H9 (cell line): ENCODE measurements at regions not wholly inside any gene's neighbourhood (a gene's known extent, or its start where the extent isn't known, plus 50 kb on each side); places are given as distances from the start of the nearest gene placed in this dataset.

Source experiments
- DNase-seq: peaks from one replicate; pipeline ENCODE4 v3.0.0-alpha.2; 2017
- H2AFZ ChIP-seq: one replicate; pipeline ENCODE4 v1.6.1; 2013; ENCODE audit warnings: mild to moderate bottlenecking, low read length, control low read depth, moderate library complexity
- H2AK5ac ChIP-seq: 2 replicates; pipeline ENCODE4 v1.6.1; 2013; ENCODE audit warnings: low read length, control low read depth, mixed read lengths; ENCODE audit not compliant: insufficient read length
- H2BK120ac ChIP-seq: one replicate; pipeline ENCODE4 v1.6.1; 2013; ENCODE audit warnings: low read depth, mild to moderate bottlenecking, low read length, control low read depth, inconsistent platforms; ENCODE audit not compliant: poor library complexity, severe bottlenecking
- H2BK12ac ChIP-seq: 2 replicates; pipeline ENCODE4 v1.6.1; 2013; ENCODE audit warnings: low read length, control low read depth, mixed read lengths, low read depth; ENCODE audit not compliant: insufficient read length
- H2BK15ac ChIP-seq: 2 replicates; pipeline ENCODE4 v1.6.1; 2013; ENCODE audit warnings: low read depth, low read length, control low read depth
- H2BK20ac ChIP-seq: one replicate; pipeline ENCODE4 v1.6.1; 2013; ENCODE audit warnings: low read depth, mild to moderate bottlenecking, low read length, control low read depth, inconsistent platforms; ENCODE audit not compliant: poor library complexity, severe bottlenecking
- H2BK5ac ChIP-seq: 2 replicates; pipeline ENCODE4 v1.6.1; 2013; ENCODE audit warnings: low read length, control low read depth, mixed read lengths; ENCODE audit not compliant: insufficient read length
- H3K14ac ChIP-seq: 2 replicates; pipeline ENCODE4 v1.6.1; 2013; ENCODE audit warnings: low read length, control low read depth; ENCODE audit not compliant: insufficient read depth
- H3K18ac ChIP-seq: 2 replicates; pipeline ENCODE4 v1.6.1; 2013; ENCODE audit warnings: low read depth, mild to moderate bottlenecking, mixed read lengths, low read length, control low read depth; ENCODE audit not compliant: insufficient read length
- H3K23ac ChIP-seq: 2 replicates; pipeline ENCODE4 v1.6.1; 2013; ENCODE audit warnings: low read length, control low read depth, mixed read lengths, low read depth; ENCODE audit not compliant: insufficient read length
- H3K23me2 ChIP-seq: 2 replicates; pipeline ENCODE4 v1.6.1; 2013; ENCODE audit warnings: low read depth, mild to moderate bottlenecking, mixed read lengths, low read length, control low read depth; ENCODE audit not compliant: insufficient read length, poor library complexity, severe bottlenecking
- H3K27ac ChIP-seq: 2 replicates; pipeline ENCODE4 v1.5.1; 2013; ENCODE audit warnings: low read length, control low read depth, mixed read lengths, low read depth; ENCODE audit not compliant: insufficient read length
- H3K27me3 ChIP-seq: 2 replicates; pipeline ENCODE4 v1.6.1; 2013; ENCODE audit warnings: low read length, control low read depth, inconsistent platforms; ENCODE audit not compliant: insufficient read depth
- H3K4ac ChIP-seq: 2 replicates; pipeline ENCODE4 v1.6.1; 2013; ENCODE audit warnings: low read depth, mild to moderate bottlenecking, control low read depth, inconsistent platforms, low read length, moderate library complexity
- H3K4me1 ChIP-seq: 2 replicates; pipeline ENCODE4 v1.6.1; 2013; ENCODE audit warnings: low read length, control low read depth, inconsistent platforms; ENCODE audit not compliant: insufficient read depth
- H3K4me2 ChIP-seq: 2 replicates; pipeline ENCODE4 v1.6.1; 2013; ENCODE audit warnings: low read length, control low read depth, mixed read lengths; ENCODE audit not compliant: insufficient read length, insufficient read depth
- H3K56ac ChIP-seq: 2 replicates; pipeline ENCODE4 v1.6.1; 2013; ENCODE audit warnings: low read depth, mild to moderate bottlenecking, mixed read lengths, low read length, control low read depth; ENCODE audit not compliant: insufficient read length
- H3K79me1 ChIP-seq: 2 replicates; pipeline ENCODE4 v1.6.1; 2013; ENCODE audit warnings: low read depth, mild to moderate bottlenecking, moderate library complexity, low read length, control low read depth, inconsistent platforms; ENCODE audit not compliant: insufficient read depth, poor library complexity, severe bottlenecking
- H3K79me2 ChIP-seq: 2 replicates; pipeline ENCODE4 v1.6.1; 2013; ENCODE audit warnings: low read length, control low read depth, inconsistent platforms; ENCODE audit not compliant: insufficient read depth
- H3K9ac ChIP-seq: 2 replicates; pipeline ENCODE4 v1.6.1; 2013; ENCODE audit warnings: low read length, control low read depth, mixed read lengths; ENCODE audit not compliant: insufficient read length; ENCODE audit errors: extremely low read depth
- H3K9me3 ChIP-seq: one replicate; pipeline ENCODE4 v1.6.1; 2013; ENCODE audit warnings: low read depth, low read length, inconsistent platforms; ENCODE audit not compliant: control insufficient read depth
- H3T11ph ChIP-seq: one replicate; pipeline ENCODE4 v1.6.1; 2013; ENCODE audit warnings: mild to moderate bottlenecking, low read length, control low read depth, inconsistent platforms
- H4K20me1 ChIP-seq: one replicate; pipeline ENCODE4 v1.6.1; 2013; ENCODE audit not compliant: control insufficient read depth, insufficient read length, insufficient read depth
- H4K5ac ChIP-seq: 2 replicates; pipeline ENCODE4 v1.6.1; 2013; ENCODE audit warnings: low read depth, mild to moderate bottlenecking, mixed read lengths, low read length, control low read depth; ENCODE audit not compliant: insufficient read length
- H4K8ac ChIP-seq: replicated peaks from 2 replicates; pipeline ENCODE4 v1.6.1; 2013; ENCODE audit warnings: low read length, control low read depth, mixed read lengths, low read depth; ENCODE audit not compliant: insufficient read length
- H4K91ac ChIP-seq: 2 replicates; pipeline ENCODE4 v1.6.1; 2013; ENCODE audit warnings: low read depth, mild to moderate bottlenecking, moderate library complexity, mixed read lengths, low read length, control low read depth; ENCODE audit not compliant: insufficient read length
- H3K27ac Mint-ChIP-seq, 3 experiments: 2 replicates in 2 of 3; 3 replicates in 1 of 3; pipeline ENCODE4 v1.8.0; 2020 to 2021; ENCODE audit warnings: mixed read lengths in 3 of 3, mild to moderate bottlenecking in 1 of 3, moderate library complexity in 1 of 3
- H3K27me3 Mint-ChIP-seq: 2 replicates; pipeline ENCODE4 v1.8.0; 2021; ENCODE audit warnings: low read depth, mild to moderate bottlenecking, moderate library complexity, mixed read lengths
- H3K36me3 Mint-ChIP-seq, 3 experiments: 2 replicates in 2 of 3; 3 replicates in 1 of 3; pipeline ENCODE4 v1.8.0; 2020 to 2021; ENCODE audit warnings: low read depth in 3 of 3, mixed read lengths in 3 of 3; ENCODE audit not compliant: insufficient read depth in 1 of 3
- H3K4me1 Mint-ChIP-seq, 2 experiments: 2 replicates each; pipeline ENCODE4 v1.8.0; 2020; ENCODE audit warnings: mixed read lengths in 2 of 2
- H3K4me3 Mint-ChIP-seq, 2 experiments: 2 replicates in 1 of 2; 3 replicates in 1 of 2; pipeline ENCODE4 v1.8.0; 2020 to 2021; ENCODE audit warnings: mild to moderate bottlenecking in 2 of 2, mixed read lengths in 2 of 2, moderate library complexity in 1 of 2
- H3K9me3 Mint-ChIP-seq, 2 experiments: 2 replicates in 1 of 2; 3 replicates in 1 of 2; pipeline ENCODE4 v1.8.0; 2020; ENCODE audit warnings: mild to moderate bottlenecking in 2 of 2, mixed read lengths in 2 of 2, moderate library complexity in 1 of 2
- CTCF ChIP-seq: fragments of 200-600 bp; sonication (generic); conservative IDR thresholded peaks from 3 replicates; pipeline ENCODE4 v1.8.0; 2021; ENCODE audit warnings: antibody characterized with exemption, mild to moderate bottlenecking
- WGBS: extraction: QIAGEN DNeasy Blood & Tissue Kit; methylation state at CpG from one replicate; pipeline ENCODE4 v1.1.7; 2013; ENCODE audit warnings: missing lambda C conversion rate, low lambda C conversion rate, mixed read lengths; ENCODE audit not compliant: insufficient read length; ENCODE audit errors: extremely low coverage; 5-methylcytosine and 5-hydroxymethylcytosine counted together

- Histone ChIP-seq H4K91ac (no peak overlapping the region), H3K23me2 (no peaks in the 10 kb centered on the region), H3K9me3 (no peaks in the 10 kb centered on the region), H3K79me2 (no peaks in the 10 kb centered on the region), H3K4me1 (no peaks in the 10 kb centered on the region; the same call in 1 of the 2 replicates), H2BK12ac (no peak overlapping the region), H3K4ac (no peak overlapping the region), H2BK20ac (no peak overlapping the region), H2AFZ (peak overlapping the region; percentile 52), H3K9ac (no peak overlapping the region), H3K56ac (no peak overlapping the region), H3K27ac (no peak overlapping the region), H4K8ac (no peak overlapping the region), H3K27me3 (no peaks in the 10 kb centered on the region), H3K23ac (no peak overlapping the region), H2BK15ac (no peak overlapping the region), H3T11ph (no peak overlapping the region), H2AK5ac (no peak overlapping the region), H2BK120ac (no peak overlapping the region), H3K4me2 (no peak overlapping the region), H3K18ac (no peak overlapping the region), H4K5ac (no peak overlapping the region), H2BK5ac (no peak overlapping the region), H3K14ac (no peak overlapping the region), H3K79me1 (no peaks in the 10 kb centered on the region), H4K20me1 (no peaks in the 10 kb centered on the region)
- no peaks in the 10 kb centered on the region for H3K9me3 Mint-ChIP-seq
- peaks cover 17 to 22% of the 10 kb centered on the region in 2 experiments for H3K4me1 Mint-ChIP-seq
- no peak for TF ChIP-seq CTCF
- WGBS: no CpG with 5 or more reads among the region's 9 CpGs
- no peak overlapping the region; a peak in 1 of 7 replicates for H3K27ac Mint-ChIP-seq
- no peak overlapping the region for H3K4me3 Mint-ChIP-seq
- no peaks in the 10 kb centered on the region for H3K27me3 Mint-ChIP-seq
- H3K36me3 Mint-ChIP-seq: no peaks in the 10 kb centered on the region
- DNase-seq: no peak
Observed at GRCh38 chr4:79634111-79634510, 226.1 kb upstream of the GK2 start.
